HG02588 (cell line): ENCODE measurements at regions not wholly inside any gene's neighbourhood (a gene's known extent, or its start where the extent isn't known, plus 50 kb on each side); places are given as distances from the start of the nearest gene placed in this dataset.
"Not testable (repeated sequence)": the region's sequence is repeated elsewhere in the genome, so short reads cannot be mapped to it uniquely, and the experiment has no call there.

Experiments
- ATAC-seq: cut with Tn5 transposase; IDR thresholded peaks from one replicate; pipeline ENCODE4 v1.9.1; 2021; ENCODE audit warnings: mild to moderate bottlenecking, moderate library complexity; ENCODE audit not compliant: unreplicated experiment

DNA sequence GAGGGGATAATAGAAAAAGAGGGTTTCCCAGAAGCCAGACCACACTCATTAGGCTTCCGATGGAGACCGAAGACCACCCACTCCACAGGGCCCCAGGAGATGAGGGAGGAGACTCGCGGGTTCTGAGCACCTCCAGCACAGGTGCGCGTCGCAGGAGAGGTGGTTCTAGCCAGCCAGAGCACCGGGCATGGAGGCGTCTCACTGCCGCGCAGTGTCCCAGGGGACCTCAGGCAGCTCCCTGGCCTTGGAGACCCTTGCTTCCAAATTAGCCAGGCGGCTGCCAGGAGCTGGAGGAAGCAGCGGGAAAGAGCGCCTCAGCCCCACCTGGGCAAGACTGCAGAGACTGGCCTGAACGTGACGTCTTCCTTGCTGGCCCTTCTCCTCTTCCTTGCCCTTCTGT lies 115.4 kb upstream of the FBXL7 start:
- no peak for ATAC-seq

GRCh38 chr5:15384176-15384575 lies 115.8 kb upstream of the FBXL7 start:
- no peak for ATAC-seq

DNA sequence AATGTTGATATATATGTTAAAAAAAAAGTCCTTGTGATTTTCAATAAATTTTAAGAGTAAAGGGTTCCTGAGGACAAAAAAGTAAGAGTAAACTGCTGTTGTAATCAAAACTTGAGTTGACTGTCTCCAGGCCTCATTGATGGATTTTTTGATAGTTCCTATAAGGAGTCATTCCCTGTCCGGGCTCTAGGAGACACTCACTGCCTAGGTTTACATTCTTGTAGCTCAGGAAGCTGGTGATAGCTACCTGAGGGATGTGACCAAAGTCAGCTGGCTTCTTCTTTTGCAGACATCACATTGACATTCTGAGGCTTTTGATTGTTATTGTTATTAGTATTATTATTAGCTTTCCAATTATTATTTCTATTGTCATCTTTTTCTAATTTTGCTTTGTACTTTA lies 116.5 kb upstream of the FBXL7 start:
- ATAC-seq: no peak

- ATAC-seq: no peak
Observed at GRCh38 chr5:15383021-15383420, 117.0 kb upstream of the FBXL7 start.

GRCh38 chr5:15377573-15378340 lies 122.2 kb upstream of the FBXL7 start:
- no peak for ATAC-seq

DNA sequence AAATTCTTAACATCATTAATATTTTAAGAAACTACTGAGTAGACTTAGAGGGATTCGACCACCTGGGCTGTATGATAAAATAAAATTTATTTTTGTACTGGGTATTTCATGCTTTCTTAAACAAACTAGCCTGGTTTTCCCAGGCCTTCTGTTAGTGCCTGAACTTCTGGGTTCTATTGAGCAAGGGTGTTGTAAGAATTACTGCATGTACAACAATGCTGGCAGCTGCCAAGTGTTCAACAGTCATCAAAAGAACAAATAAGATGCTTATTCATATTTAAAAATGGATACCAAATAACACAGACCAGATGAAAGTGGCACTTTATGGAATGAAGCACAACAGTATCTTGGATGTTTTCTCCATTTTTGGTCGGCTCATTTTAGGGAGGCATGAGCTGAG lies 123.2 kb upstream of the FBXL7 start:
- ATAC-seq: no peak

- ATAC-seq: no peak
Observed at GRCh38 chr5:15376088-15376487, 123.9 kb upstream of the FBXL7 start.

DNA sequence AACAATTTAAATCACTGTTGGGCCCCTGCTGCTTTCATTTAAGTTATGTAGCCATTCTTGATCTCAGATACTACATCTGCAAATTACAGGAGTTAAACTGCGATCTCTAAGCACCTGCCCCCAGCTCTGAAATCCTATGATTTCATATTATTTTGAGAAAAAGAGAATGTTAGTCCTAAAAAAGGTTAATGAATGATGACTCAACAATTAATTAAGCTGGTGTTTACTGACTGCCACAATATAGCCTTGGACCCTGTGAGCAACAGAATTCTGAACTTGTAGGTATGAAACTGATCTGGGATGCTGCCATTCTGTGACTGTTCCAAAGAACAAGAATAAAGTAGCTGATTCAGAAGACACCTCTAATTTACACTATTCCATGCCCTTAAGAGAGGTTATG lies 124.4 kb upstream of the FBXL7 start:
- no peak for ATAC-seq

- ATAC-seq: no peak
Observed at GRCh38 chr5:15374886-15375285, 125.1 kb upstream of the FBXL7 start.

- no peak for ATAC-seq
Observed at GRCh38 chr5:15373151-15373550, 126.8 kb upstream of the FBXL7 start.

GRCh38 chr5:15371184-15371583 lies 128.8 kb upstream of the FBXL7 start:
- no peak for ATAC-seq

DNA sequence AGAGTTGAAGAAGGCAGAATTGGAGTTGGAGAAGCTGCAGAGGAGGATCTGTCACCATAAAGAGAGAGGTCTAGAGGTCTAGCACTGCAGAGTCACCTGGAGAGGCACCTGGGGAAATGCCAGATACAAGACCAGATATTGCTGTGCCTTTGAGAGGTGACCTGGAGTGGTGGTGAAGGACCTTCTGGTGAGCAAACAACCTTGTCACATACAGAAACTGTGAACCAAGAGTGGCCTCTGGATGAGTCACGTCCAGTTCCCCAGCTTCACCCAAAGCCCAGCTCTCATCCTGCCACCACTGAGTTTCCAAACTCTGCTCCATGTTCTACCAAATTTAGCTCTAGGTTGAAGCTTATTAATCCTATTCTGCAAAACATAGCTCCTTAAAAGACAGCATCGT lies 131.1 kb upstream of the FBXL7 start:
- no peak for ATAC-seq

DNA sequence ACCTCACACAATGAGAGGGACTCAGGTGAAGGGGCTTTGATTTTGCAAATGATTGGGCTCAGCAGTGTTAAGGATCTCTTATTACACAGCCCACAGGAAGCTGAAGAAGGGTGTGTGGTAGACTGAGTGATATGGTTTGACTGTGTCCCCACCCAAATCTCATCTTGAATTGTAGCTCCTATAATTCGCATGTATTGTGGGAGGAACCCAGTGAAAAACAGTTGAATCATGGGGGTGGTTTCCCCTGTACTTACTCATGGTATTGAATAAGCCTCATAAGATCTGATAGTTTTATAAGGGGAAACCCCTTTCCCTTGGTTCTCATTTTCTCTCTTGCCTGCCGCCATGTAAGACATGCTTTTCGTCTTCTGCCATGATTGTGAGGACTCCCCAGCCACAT lies 132.5 kb upstream of the FBXL7 start:
- no peak for ATAC-seq

DNA sequence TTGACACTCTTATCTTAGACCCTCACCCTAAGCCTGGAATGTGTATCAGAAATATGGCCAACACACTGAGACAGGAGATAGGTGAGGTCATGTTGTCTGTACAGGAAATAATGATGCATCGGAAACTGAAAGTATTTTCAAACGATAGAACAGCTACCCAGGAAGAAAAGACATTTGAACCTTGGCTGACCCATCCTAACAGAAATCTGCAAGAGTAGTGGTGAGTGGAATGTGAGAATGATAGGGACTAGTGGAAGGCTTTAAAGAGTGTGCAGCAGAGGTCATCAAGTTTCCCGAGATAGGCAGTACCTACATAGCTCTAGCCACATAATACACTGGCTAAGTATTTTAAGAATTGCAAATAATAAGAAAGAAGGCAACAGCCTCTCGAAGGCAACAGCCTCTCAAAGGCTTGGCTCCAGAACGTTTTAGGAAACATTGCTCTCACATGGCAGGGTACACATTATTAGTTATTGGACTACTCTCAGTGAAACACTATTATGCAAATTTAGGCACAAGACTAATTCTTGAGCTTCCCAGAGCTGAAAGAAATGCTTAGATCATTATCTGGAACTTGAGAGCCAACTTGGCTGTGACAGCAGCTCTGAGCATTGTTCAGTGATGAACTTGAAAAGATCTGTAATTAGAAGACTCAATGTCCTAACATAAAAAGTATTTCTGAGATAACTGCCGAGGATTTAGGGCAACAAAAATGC lies 133.1 kb upstream of the FBXL7 start:
- ATAC-seq: no peak

- no peak for ATAC-seq
Observed at GRCh38 chr5:15365070-15365469, 134.9 kb upstream of the FBXL7 start.

DNA sequence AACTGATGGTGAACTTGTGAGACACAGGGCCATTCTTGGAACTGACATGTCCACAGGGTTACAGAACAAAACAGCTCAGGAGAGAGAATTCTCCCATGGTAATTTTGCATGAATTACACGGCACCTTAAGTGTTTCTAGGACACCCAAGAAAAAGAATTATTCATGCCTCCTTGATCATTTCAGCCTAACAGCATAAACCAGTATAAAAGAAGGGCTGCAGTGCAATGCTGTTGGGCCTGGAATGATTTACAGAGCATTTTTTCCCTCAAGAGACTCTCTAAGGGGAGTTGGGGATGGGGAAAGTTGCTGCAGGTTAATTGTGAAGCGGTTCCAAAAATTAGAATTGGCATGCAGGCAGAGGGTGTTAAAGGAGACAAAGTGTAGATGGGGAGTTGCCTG lies 136.4 kb upstream of the FBXL7 start:
- no peak for ATAC-seq

DNA sequence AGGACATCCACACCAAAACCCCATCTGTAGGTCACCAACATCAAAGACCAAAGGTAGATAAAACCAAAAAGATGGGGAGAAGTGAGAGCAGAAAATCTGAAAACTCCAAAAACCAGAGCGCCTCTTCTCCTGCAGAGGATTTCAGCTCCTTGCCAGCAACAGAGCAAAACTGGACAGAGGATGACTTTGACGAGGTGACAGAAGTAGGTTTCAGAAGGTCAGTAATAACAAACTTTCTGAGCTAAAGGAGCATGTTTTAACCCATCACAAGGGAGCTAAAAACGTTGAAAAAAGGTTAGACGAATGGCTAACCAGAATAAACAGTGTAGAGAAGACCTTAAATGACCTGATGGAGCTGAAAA lies 142.9 kb upstream of the FBXL7 start:
- not testable (repeated sequence) for ATAC-seq

- ATAC-seq: not testable (repeated sequence)
Observed at GRCh38 chr5:15356308-15357091, 143.5 kb upstream of the FBXL7 start.

DNA sequence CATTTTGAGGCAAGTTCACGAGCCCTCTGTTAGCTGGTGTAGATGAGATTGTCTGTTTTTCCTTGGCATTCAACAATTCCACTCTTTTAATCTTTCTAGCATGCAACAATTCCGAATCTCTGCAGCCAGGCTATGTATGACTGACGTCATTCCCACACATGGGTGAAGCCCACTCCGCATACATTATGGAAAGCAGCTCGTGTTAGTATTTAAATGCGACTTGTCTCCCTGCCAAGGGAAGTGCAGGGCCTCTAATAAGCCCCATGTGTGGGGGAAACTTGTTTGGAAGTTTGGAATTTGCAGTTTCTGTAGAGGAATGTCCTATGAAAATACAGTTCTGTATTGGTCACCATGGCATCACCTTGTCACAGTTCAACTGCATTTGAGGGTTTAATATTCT lies 146.0 kb upstream of the FBXL7 start:
- ATAC-seq: no peak

GRCh38 chr5:15353086-15353645 lies 146.8 kb upstream of the FBXL7 start:
- no peak for ATAC-seq

GRCh38 chr5:15350614-15351013 lies 149.4 kb upstream of the FBXL7 start:
- no peak for ATAC-seq

DNA sequence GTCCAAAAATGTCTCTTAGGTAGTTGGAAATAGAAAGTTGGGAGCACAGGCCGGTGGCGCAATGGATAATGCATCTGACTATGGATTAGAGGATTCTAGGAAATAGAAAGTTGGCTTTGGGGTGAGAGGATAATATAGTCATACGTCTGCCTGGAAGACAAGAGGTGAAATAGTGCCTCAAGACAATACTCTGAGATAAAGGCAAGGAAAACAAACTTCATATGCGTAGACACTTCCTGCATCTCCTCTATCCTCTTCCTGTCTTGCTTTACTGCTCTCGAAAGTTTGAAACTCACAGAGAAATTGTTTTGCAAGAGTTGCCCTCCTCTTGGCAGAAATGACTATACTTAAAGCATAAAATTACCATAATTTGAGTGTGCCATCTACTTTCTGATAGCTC lies 153.2 kb upstream of the FBXL7 start:
- no peak for ATAC-seq
